Fibroblast of lung (primary cell): ENCODE measurements at regions not wholly inside any gene's neighbourhood (a gene's known extent, or its start where the extent isn't known, plus 50 kb on each side); places are given as distances from the start of the nearest gene placed in this dataset.

Experiments
- CTCF ChIP-seq, 2 donors: IDR thresholded peaks in 1 of 2; conservative IDR thresholded peaks in 1 of 2; 1 replicate in 1 of 2; 2 replicates in 1 of 2; pipeline ENCODE4 v1.5.1; 2011 to 2012; ENCODE audit warnings: low read length in 2 of 2, control low read depth in 1 of 2, inconsistent platforms in 1 of 2, low read depth in 1 of 2, mild to moderate bottlenecking in 1 of 2
- EZH2 ChIP-seq: IDR thresholded peaks from 2 replicates; pipeline ENCODE4 v1.5.1; 2012; ENCODE audit warnings: low read length, control low read depth, mild to moderate bottlenecking; ENCODE audit errors: missing control alignments

- TF ChIP-seq CTCF (conservative IDR thresholded peaks at IDR 0.05 in 1 of 2, IDR thresholded peaks at IDR 0.05 in 1 of 2; ENCODE audit: low read depth in 1 of 2, low read length in 2 of 2) = no peak
- no peak for TF ChIP-seq EZH2
Measured at GRCh38 chr9:121561385-121562222, 62.0 kb upstream of the GGTA1 start.
